Liver (tissue), 8 donors: ENCODE measurements at regions not wholly inside any gene's neighbourhood (a gene's known extent, or its start where the extent isn't known, plus 50 kb on each side); places are given as distances from the start of the nearest gene placed in this dataset.

Source experiments
- DNase-seq: peaks from one replicate; pipeline ENCODE4 v3.0.0-alpha.2; 2017; ENCODE audit warnings: low spot score
- H3K27ac ChIP-seq, 2 donors: one replicate each; pipeline ENCODE4 v1.7.0; 2013; ENCODE audit warnings: inconsistent platforms in 2 of 2, low read length in 2 of 2, control low read depth in 1 of 2, low read depth in 1 of 2, mild to moderate bottlenecking in 1 of 2
- H3K27me3 ChIP-seq, 4 donors: one replicate each; pipeline versions ENCODE4 v1.6.1 to v1.7.0; 2013; ENCODE audit warnings: low read length in 3 of 4, inconsistent platforms in 1 of 4, mild to moderate bottlenecking in 1 of 4, moderate library complexity in 1 of 4; ENCODE audit not compliant: control insufficient read depth in 4 of 4, insufficient read depth in 4 of 4
- H3K36me3 ChIP-seq, 4 donors: one replicate each; pipeline versions ENCODE4 v1.6.1 to v1.7.0; 2013; ENCODE audit warnings: low read length in 3 of 4, mild to moderate bottlenecking in 3 of 4, low read depth in 1 of 4, moderate library complexity in 1 of 4; ENCODE audit not compliant: control insufficient read depth in 4 of 4, insufficient read depth in 3 of 4
- H3K4me1 ChIP-seq, 4 donors: one replicate each; pipeline versions ENCODE4 v1.6.1 to v1.7.0; 2013; ENCODE audit warnings: low read length in 3 of 4, mild to moderate bottlenecking in 3 of 4, moderate library complexity in 1 of 4; ENCODE audit not compliant: control insufficient read depth in 4 of 4, insufficient read depth in 4 of 4
- H3K4me3 ChIP-seq, 3 donors: one replicate each; pipeline versions ENCODE4 v1.6.1 to v1.7.0; 2013; ENCODE audit warnings: low read length in 3 of 3, control low read depth in 1 of 3, low read depth in 1 of 3, mild to moderate bottlenecking in 1 of 3
- H3K9ac ChIP-seq, 2 donors: one replicate each; pipeline ENCODE4 v1.7.0; 2013; ENCODE audit warnings: low read length in 2 of 2, mild to moderate bottlenecking in 2 of 2, moderate library complexity in 2 of 2, control low read depth in 1 of 2, low read depth in 1 of 2
- H3K9me3 ChIP-seq, 4 donors: one replicate each; pipeline versions ENCODE4 v1.6.1 to v1.7.0; 2013; ENCODE audit warnings: low read length in 3 of 4; ENCODE audit not compliant: control insufficient read depth in 4 of 4
- EGR1 ChIP-seq, 2 donors: IDR thresholded peaks; 2 replicates each; pipeline ENCODE4 v1.6.1; 2016 to 2018; ENCODE audit warnings: antibody characterized with exemption in 2 of 2, low read depth in 2 of 2
- FOXA1 ChIP-seq: IDR thresholded peaks from 2 replicates; pipeline ENCODE4 v1.6.1; 2016; ENCODE audit warnings: antibody characterized with exemption
- FOXA2 ChIP-seq: IDR thresholded peaks from 2 replicates; pipeline ENCODE4 v1.6.1; 2016; ENCODE audit warnings: antibody characterized with exemption
- GABPA ChIP-seq, 2 donors: IDR thresholded peaks in 1 of 2; conservative IDR thresholded peaks in 1 of 2; 2 replicates each; pipeline ENCODE4 v1.6.1; 2016; ENCODE audit warnings: antibody characterized with exemption in 2 of 2, mild to moderate bottlenecking in 1 of 2, moderate library complexity in 1 of 2
- HNF4A ChIP-seq, 2 donors: conservative IDR thresholded peaks; 2 replicates each; pipeline ENCODE4 v1.6.1; 2016; ENCODE audit warnings: antibody characterized with exemption in 2 of 2, mild to moderate bottlenecking in 2 of 2
- HNF4G ChIP-seq: IDR thresholded peaks from 2 replicates; pipeline ENCODE4 v1.6.1; 2016; ENCODE audit warnings: antibody characterized with exemption
- JUND ChIP-seq, 2 donors: IDR thresholded peaks; 2 replicates each; pipeline ENCODE4 v1.6.1; 2016; ENCODE audit warnings: antibody characterized with exemption in 2 of 2
- NR2F2 ChIP-seq: IDR thresholded peaks from 2 replicates; pipeline ENCODE4 v1.6.1; 2016; ENCODE audit warnings: antibody characterized with exemption
- RAD21 ChIP-seq, 2 donors: IDR thresholded peaks; 2 replicates each; pipeline ENCODE4 v1.6.1; 2016; ENCODE audit warnings: antibody characterized with exemption in 2 of 2, mild to moderate bottlenecking in 2 of 2
- RXRA ChIP-seq, 2 donors: IDR thresholded peaks; 2 replicates each; pipeline ENCODE4 v1.6.1; 2017 to 2018; ENCODE audit warnings: antibody characterized with exemption in 2 of 2, mild to moderate bottlenecking in 1 of 2
- SP1 ChIP-seq: IDR thresholded peaks from 2 replicates; pipeline ENCODE4 v1.6.1; 2018; ENCODE audit warnings: antibody characterized with exemption, mild to moderate bottlenecking
- TAF1 ChIP-seq: conservative IDR thresholded peaks from 2 replicates; pipeline ENCODE4 v1.6.1; 2016; ENCODE audit warnings: antibody characterized with exemption, mild to moderate bottlenecking
- YY1 ChIP-seq: IDR thresholded peaks from 2 replicates; pipeline ENCODE4 v1.6.1; 2016; ENCODE audit warnings: antibody characterized with exemption, mild to moderate bottlenecking
- WGBS: extraction: QIAGEN DNeasy Blood & Tissue Kit; methylation state at CpG from one replicate; pipeline ENCODE4 v1.1.7; 2013; 5-methylcytosine and 5-hydroxymethylcytosine counted together
- TF ChIP-seq, protein P1 (sequence below): IDR thresholded peaks from 2 replicates; pipeline ENCODE4 v1.6.1; 2016; ENCODE audit warnings: antibody characterized with exemption
- TF ChIP-seq, protein P2 (sequence below): IDR thresholded peaks from 2 replicates; pipeline ENCODE4 v1.6.1; 2016; ENCODE audit warnings: antibody characterized with exemption
- TF ChIP-seq, protein P3 (sequence below): IDR thresholded peaks from 2 replicates; pipeline ENCODE4 v1.6.1; 2016; ENCODE audit warnings: antibody characterized with exemption
- TF ChIP-seq, protein P4 (sequence below): fragments of 150-350 bp; IDR thresholded peaks from 2 replicates; pipeline ENCODE4 v1.5.1; 2017; ENCODE audit warnings: improper control_type of control experiment, low read depth, low read length; ENCODE audit not compliant: missing input control
- donor health status: healthy.
- donor health status: healthy.
- donor health status: healthy.
- donor health status: healthy.
- donor health status: healthy.

DNA sequence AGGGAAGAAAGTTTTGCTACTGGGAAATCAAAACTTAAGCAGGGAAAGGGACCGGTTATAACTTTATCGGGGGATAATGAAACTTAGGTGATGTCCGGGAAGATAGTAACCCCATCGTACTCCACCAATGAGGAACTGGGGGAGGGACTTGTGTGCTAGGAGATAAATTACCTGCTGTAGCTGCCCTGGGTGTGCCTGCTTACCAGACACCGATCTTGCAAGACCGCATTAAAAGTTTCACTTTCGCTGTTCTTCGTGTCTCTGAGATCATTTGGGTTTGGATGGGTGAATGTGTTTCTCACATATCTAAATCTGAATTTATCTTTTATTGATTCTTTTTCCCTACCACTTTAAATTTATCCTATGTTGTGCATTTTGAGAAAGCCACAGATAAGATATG, 381.4 kb downstream of the SLITRK6 start:
- Histone ChIP-seq H3K4me3 (no peak overlapping the region), H3K36me3 (no peaks in the 10 kb centered on the region), H3K27ac (no peak overlapping the region), H3K9ac (no peak overlapping the region), H3K27me3 (no peaks in the 10 kb centered on the region), H3K9me3 (no peaks in the 10 kb centered on the region), H3K4me1 (no peaks in the 10 kb centered on the region)
- DNase-seq = no peak
- TF ChIP-seq HNF4G (no peak), FOXA1 (no peak), SP1 (no peak), RXRA (IDR thresholded peaks at IDR 0.05) (no peak), HNF4A (conservative IDR thresholded peaks at IDR 0.05) (no peak), TAF1 (no peak), YY1 (no peak)
- TF ChIP-seq, protein P1, sequence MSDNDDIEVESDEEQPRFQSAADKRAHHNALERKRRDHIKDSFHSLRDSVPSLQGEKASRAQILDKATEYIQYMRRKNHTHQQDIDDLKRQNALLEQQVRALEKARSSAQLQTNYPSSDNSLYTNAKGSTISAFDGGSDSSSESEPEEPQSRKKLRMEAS = no peak
- WGBS = 95% methylated on average over 8 of the region's 8 CpGs

DNA sequence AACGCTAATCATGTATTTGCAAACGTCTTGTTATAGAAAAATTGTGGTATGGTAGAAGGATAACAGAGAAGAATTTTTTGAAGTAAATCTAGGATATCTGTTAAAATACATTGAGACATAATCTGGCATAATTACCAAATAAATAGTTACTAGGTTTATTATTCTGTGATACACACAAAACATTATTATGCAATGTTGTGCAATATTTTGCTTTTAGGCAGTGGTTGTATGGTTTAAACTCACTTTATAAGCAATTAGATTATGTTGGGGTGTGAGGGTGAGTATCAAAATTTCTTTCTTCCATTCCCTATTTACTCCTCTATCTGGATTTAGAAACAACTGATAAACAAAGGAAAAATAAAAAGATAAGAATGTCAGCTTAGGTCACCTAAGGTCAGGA, 385.6 kb downstream of the SLITRK6 start:
- TF ChIP-seq RAD21 (IDR thresholded peaks at IDR 0.05) = no peak
- no peak for TF ChIP-seq GABPA (IDR thresholded peaks at IDR 0.05 in 1 of 2, conservative IDR thresholded peaks at IDR 0.05 in 1 of 2)
- no peak for TF ChIP-seq SP1
- TF ChIP-seq, protein P2, sequence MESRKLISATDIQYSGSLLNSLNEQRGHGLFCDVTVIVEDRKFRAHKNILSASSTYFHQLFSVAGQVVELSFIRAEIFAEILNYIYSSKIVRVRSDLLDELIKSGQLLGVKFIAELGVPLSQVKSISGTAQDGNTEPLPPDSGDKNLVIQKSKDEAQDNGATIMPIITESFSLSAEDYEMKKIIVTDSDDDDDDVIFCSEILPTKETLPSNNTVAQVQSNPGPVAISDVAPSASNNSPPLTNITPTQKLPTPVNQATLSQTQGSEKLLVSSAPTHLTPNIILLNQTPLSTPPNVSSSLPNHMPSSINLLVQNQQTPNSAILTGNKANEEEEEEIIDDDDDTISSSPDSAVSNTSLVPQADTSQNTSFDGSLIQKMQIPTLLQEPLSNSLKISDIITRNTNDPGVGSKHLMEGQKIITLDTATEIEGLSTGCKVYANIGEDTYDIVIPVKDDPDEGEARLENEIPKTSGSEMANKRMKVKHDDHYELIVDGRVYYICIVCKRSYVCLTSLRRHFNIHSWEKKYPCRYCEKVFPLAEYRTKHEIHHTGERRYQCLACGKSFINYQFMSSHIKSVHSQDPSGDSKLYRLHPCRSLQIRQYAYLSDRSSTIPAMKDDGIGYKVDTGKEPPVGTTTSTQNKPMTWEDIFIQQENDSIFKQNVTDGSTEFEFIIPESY = no peak
- no peak for TF ChIP-seq FOXA2
- TF ChIP-seq JUND (IDR thresholded peaks at IDR 0.05) = no peak
- TF ChIP-seq RXRA (IDR thresholded peaks at IDR 0.05) = no peak
- TF ChIP-seq HNF4G = no peak
- TF ChIP-seq, protein P3, sequence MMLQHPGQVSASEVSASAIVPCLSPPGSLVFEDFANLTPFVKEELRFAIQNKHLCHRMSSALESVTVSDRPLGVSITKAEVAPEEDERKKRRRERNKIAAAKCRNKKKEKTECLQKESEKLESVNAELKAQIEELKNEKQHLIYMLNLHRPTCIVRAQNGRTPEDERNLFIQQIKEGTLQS = no peak
- no peak for TF ChIP-seq EGR1 (IDR thresholded peaks at IDR 0.05; ENCODE audit: low read depth in 2 of 2)
- TF ChIP-seq TAF1 = no peak
- no peak overlapping the region for H3K9ac ChIP-seq
- no peak overlapping the region for H3K4me3 ChIP-seq
- H3K27me3 ChIP-seq = no peaks in the 10 kb centered on the region
- H3K36me3 ChIP-seq = no peaks in the 10 kb centered on the region
- H3K9me3 ChIP-seq = no peaks in the 10 kb centered on the region
- H3K4me1 ChIP-seq = no peaks in the 10 kb centered on the region
- WGBS = 89% methylated on average over 2 of the region's 2 CpGs
- no peak for DNase-seq
- no peak overlapping the region for H3K27ac ChIP-seq

DNA sequence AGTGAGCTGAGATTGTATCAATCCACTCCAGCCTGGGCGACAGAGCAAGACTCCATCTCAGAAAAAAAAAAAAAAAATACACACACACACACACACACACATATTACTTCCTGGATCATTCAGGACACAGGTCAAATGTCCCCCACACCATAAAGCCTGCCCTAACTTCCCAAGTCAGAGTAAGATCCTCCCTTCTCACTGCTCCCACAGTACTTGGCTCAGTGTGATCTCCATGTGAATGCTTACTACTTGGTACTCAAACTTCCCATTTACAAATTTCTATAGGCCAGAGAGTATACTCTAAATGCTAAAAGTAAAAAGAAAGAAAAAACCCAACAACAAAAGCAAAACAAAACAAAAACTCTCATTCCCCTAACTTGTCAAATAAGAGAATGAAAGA, 386.8 kb downstream of the SLITRK6 start:
- Histone ChIP-seq H3K9me3 (no peaks in the 10 kb centered on the region), H3K27ac (no peak overlapping the region), H3K4me3 (no peak overlapping the region), H3K9ac (no peak overlapping the region), H3K36me3 (no peaks in the 10 kb centered on the region), H3K27me3 (no peaks in the 10 kb centered on the region), H3K4me1 (no peaks in the 10 kb centered on the region)
- TF ChIP-seq NR2F2 (no peak), TAF1 (no peak), SP1 (no peak), HNF4G (no peak), RAD21 (IDR thresholded peaks at IDR 0.05) (no peak), JUND (IDR thresholded peaks at IDR 0.05) (no peak)
- TF ChIP-seq, protein P4, sequence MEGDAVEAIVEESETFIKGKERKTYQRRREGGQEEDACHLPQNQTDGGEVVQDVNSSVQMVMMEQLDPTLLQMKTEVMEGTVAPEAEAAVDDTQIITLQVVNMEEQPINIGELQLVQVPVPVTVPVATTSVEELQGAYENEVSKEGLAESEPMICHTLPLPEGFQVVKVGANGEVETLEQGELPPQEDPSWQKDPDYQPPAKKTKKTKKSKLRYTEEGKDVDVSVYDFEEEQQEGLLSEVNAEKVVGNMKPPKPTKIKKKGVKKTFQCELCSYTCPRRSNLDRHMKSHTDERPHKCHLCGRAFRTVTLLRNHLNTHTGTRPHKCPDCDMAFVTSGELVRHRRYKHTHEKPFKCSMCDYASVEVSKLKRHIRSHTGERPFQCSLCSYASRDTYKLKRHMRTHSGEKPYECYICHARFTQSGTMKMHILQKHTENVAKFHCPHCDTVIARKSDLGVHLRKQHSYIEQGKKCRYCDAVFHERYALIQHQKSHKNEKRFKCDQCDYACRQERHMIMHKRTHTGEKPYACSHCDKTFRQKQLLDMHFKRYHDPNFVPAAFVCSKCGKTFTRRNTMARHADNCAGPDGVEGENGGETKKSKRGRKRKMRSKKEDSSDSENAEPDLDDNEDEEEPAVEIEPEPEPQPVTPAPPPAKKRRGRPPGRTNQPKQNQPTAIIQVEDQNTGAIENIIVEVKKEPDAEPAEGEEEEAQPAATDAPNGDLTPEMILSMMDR = no peak
- no peak for DNase-seq
- 93% methylated on average over 1 of the region's 1 CpG for WGBS
